ENCODE measurements at regions not wholly inside any gene's neighbourhood (a gene's known extent, or its start where the extent isn't known, plus 50 kb on each side); places are given as distances from the start of the nearest gene placed in this dataset.
A peak's percentile ranks its signal among the peaks of the same experiment; 100 is the strongest.

DNA sequence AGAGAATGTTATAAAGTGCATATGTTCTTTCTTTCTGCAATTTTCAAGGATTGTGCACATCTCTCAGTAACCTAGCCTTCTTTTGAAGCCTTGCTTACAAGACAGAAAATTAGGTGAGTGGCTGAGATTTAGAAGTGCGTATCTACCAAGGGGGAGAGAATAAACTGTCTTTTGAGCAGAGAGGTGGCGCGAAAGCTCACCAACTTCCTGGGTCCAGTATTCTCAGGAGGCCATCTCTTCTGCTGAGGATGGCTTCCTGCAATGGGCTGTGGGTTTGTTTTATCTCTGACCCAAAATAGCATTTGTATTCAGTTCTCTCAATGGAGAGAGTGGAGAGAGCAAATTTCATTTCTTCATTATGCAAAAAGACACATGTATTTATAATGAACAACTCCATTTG, 75.4 kb upstream of the RPS23 start:
- intact Hi-C loops (cut with micrococcal nuclease): loop anchor here (2.0 to 10.0 kb wide), 4 partner anchors 141 to 1209 kb away; no protein-coding TSS in a partner anchor
- no peak for ATAC-seq

More for the DNA sequence above, 75.4 kb upstream of the RPS23 start:
- Histone ChIP-seq H3K9me1 (ENCODE audit: control insufficient read depth, insufficient read depth, low read length) (no peaks in the 10 kb centered on the region), H3K27ac (ENCODE audit: extremely low read depth, low read depth, low read length) (no peak overlapping the region), H3K36me3 (ENCODE audit: control insufficient read depth, insufficient read depth, low read length) (no peaks in the 10 kb centered on the region), H3K4me3 (no peak overlapping the region), H3K9ac (ENCODE audit: insufficient read depth in 1 of 2, low read depth in 2 of 2, low read length in 2 of 2) (no peak overlapping the region), H3K9me3 (replicated peaks; ENCODE audit: control insufficient read depth, insufficient read depth, low read depth, low read length) (no peaks in the 10 kb centered on the region), H2AFZ (ENCODE audit: low read depth, low read length) (peak overlapping the region; percentile 43), H3K4me1 (replicated peaks in 1 of 2; ENCODE audit: control insufficient read depth in 2 of 2, insufficient read depth in 2 of 2, low read length in 2 of 2) (peaks cover 0 to 25% of the 10 kb centered on the region in 2 experiments; a peak in 4 of 5 replicates), H3K79me2 (ENCODE audit: control insufficient read depth, insufficient read depth, low read length) (no peaks in the 10 kb centered on the region), H3K4me2 (ENCODE audit: insufficient read depth, low read length) (no peak overlapping the region), H4K20me1 (replicated peaks; ENCODE audit: control insufficient read depth, insufficient read depth, low read length) (no peaks in the 10 kb centered on the region), H3K27me3 (ENCODE audit: control insufficient read depth in 2 of 2, insufficient read depth in 2 of 2, low read length in 2 of 2) (no peaks in the 10 kb centered on the region)
- in situ Hi-C loops (cut with MboI): loop anchor here (10.0 to 25.0 kb wide), 3 partner anchors 284 to 1121 kb away; partner anchors contain the start of gene VCAN
- POLR2A ChIA-PET: no interaction called here
- TF ChIP-seq CCAR2 (IDR thresholded peaks at IDR 0.05; ENCODE audit: low read depth, low read length): no peak
- TF ChIP-seq, protein P1, sequence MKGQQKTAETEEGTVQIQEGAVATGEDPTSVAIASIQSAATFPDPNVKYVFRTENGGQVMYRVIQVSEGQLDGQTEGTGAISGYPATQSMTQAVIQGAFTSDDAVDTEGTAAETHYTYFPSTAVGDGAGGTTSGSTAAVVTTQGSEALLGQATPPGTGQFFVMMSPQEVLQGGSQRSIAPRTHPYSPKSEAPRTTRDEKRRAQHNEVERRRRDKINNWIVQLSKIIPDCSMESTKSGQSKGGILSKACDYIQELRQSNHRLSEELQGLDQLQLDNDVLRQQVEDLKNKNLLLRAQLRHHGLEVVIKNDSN (CRISPR knock-in tag; IDR thresholded peaks at IDR 0.05): no peak
- TF ChIP-seq, protein P2, sequence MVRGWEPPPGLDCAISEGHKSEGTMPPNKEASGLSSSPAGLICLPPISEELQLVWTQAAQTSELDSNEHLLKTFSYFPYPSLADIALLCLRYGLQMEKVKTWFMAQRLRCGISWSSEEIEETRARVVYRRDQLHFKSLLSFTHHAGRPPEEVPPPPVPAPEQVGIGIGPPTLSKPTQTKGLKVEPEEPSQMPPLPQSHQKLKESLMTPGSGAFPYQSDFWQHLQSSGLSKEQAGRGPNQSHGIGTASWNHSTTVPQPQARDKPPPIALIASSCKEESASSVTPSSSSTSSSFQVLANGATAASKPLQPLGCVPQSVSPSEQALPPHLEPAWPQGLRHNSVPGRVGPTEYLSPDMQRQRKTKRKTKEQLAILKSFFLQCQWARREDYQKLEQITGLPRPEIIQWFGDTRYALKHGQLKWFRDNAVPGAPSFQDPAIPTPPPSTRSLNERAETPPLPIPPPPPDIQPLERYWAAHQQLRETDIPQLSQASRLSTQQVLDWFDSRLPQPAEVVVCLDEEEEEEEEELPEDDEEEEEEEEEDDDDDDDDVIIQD (CRISPR knock-in tag; IDR thresholded peaks at IDR 0.05): no peak
- TF ChIP-seq ASH1L (IDR thresholded peaks at IDR 0.05; ENCODE audit: borderline replicate concordance, low read depth, partially characterized antibody): no peak
- TF ChIP-seq, protein P3, sequence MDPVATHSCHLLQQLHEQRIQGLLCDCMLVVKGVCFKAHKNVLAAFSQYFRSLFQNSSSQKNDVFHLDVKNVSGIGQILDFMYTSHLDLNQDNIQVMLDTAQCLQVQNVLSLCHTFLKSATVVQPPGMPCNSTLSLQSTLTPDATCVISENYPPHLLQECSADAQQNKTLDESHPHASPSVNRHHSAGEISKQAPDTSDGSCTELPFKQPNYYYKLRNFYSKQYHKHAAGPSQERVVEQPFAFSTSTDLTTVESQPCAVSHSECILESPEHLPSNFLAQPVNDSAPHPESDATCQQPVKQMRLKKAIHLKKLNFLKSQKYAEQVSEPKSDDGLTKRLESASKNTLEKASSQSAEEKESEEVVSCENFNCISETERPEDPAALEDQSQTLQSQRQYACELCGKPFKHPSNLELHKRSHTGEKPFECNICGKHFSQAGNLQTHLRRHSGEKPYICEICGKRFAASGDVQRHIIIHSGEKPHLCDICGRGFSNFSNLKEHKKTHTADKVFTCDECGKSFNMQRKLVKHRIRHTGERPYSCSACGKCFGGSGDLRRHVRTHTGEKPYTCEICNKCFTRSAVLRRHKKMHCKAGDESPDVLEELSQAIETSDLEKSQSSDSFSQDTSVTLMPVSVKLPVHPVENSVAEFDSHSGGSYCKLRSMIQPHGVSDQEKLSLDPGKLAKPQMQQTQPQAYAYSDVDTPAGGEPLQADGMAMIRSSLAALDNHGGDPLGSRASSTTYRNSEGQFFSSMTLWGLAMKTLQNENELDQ (CRISPR knock-in tag; IDR thresholded peaks at IDR 0.05; ENCODE audit: borderline replicate concordance): no peak
- no peak for TF ChIP-seq TAF9B (IDR thresholded peaks at IDR 0.05; ENCODE audit: partially characterized antibody)
- no peak for TF ChIP-seq NELFE (IDR thresholded peaks at IDR 0.05; ENCODE audit: insufficient read depth, insufficient read length)
- DNase-seq (ENCODE audit: extremely low read depth in 1 of 4, low spot score in 3 of 4): no peak
- no peak for FAIRE-seq
- CTCF ChIA-PET (ENCODE audit: low intra/inter-chr PET ratio): no interaction called here
- 74% methylated on average over 3 of the region's 3 CpGs for WGBS (ENCODE audit: insufficient coverage, low coverage, missing lambda C conversion rate)
- no TSS peak for BruUV-seq (replicated peaks)
